ENCODE measurements at regions not wholly inside any gene's neighbourhood (a gene's known extent, or its start where the extent isn't known, plus 50 kb on each side); places are given as distances from the start of the nearest gene placed in this dataset.

DNA sequence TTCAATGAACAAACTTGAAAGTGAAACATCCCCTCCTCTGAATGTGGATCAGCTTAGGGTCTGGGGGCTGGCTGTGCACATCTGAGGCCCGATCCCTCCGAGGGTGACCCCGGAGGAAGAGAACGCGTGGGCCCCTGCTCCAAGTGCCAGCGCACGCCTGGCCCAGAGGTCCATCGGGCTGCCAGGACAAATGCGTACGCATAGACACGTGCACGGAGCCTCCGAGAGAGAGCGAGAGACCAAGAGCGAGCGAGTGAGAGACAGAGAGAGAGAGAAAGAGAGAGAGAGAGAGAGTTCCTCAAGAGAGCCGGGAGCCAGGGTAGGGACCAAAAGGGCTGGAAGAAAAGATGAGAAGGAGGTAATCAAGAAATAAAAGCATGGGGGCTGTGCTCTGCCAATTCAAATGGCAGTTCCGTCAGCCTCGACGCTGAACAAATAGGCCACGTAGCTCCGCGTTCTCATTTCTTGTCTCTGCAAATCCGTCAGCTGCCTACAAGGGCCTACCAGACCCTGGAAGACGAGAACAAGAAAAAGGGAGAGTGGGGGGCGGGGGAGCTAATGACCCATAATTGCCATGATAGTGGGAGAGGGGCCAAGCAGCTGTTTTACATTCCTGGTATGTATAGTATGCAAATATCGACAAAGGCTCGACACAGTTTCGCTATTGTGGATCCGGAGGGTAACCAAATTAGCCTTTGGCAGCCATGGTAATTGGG is 435.3 kb upstream of the ZFHX3 start:
- H3K9ac ChIP-seq (ENCODE audit: low read length) = no peak overlapping the region
- H3K36me3 ChIP-seq (ENCODE audit: insufficient read depth, low read length) = no peaks in the 10 kb centered on the region
- H3K79me2 ChIP-seq (ENCODE audit: insufficient read depth, low read length) = no peaks in the 10 kb centered on the region
- no peak overlapping the region for H3K4me3 ChIP-seq (ENCODE audit: low read depth, low read length, poor library complexity, severe bottlenecking)
- H3F3A ChIP-seq (ENCODE audit: insufficient read depth, low read length) = no peaks in the 10 kb centered on the region
- H3K4me2 ChIP-seq (ENCODE audit: low read length) = no peak overlapping the region
- no peak for TF ChIP-seq EZH2 (IDR thresholded peaks at IDR 0.05; ENCODE audit: borderline replicate concordance, low read length)
- TF ChIP-seq, protein P1, sequence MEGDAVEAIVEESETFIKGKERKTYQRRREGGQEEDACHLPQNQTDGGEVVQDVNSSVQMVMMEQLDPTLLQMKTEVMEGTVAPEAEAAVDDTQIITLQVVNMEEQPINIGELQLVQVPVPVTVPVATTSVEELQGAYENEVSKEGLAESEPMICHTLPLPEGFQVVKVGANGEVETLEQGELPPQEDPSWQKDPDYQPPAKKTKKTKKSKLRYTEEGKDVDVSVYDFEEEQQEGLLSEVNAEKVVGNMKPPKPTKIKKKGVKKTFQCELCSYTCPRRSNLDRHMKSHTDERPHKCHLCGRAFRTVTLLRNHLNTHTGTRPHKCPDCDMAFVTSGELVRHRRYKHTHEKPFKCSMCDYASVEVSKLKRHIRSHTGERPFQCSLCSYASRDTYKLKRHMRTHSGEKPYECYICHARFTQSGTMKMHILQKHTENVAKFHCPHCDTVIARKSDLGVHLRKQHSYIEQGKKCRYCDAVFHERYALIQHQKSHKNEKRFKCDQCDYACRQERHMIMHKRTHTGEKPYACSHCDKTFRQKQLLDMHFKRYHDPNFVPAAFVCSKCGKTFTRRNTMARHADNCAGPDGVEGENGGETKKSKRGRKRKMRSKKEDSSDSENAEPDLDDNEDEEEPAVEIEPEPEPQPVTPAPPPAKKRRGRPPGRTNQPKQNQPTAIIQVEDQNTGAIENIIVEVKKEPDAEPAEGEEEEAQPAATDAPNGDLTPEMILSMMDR (IDR thresholded peaks at IDR 0.05; ENCODE audit: low read length) = no peak
- H3K27ac ChIP-seq (ENCODE audit: low read depth, low read length, poor library complexity, severe bottlenecking) = no peak overlapping the region
- no peaks in the 10 kb centered on the region for H3K9me2 ChIP-seq (ENCODE audit: low read depth, low read length)
- no peaks in the 10 kb centered on the region for H3K27me3 ChIP-seq (ENCODE audit: insufficient read depth, low read length)
- H2AFZ ChIP-seq (ENCODE audit: low read length) = no peak overlapping the region
- H3K4me1 ChIP-seq (ENCODE audit: insufficient read depth, low read length, severe bottlenecking) = no peaks in the 10 kb centered on the region
- H3K9me3 ChIP-seq (ENCODE audit: low read length) = no peaks in the 10 kb centered on the region
- H4K20me1 ChIP-seq (ENCODE audit: insufficient read depth, low read length) = no peaks in the 10 kb centered on the region

GRCh38 chr16:73482310-73482709 is 434.4 kb upstream of the ZFHX3 start:
- Histone ChIP-seq H3K4me1 (ENCODE audit: insufficient read depth, low read length, severe bottlenecking) (no peaks in the 10 kb centered on the region), H3K4me2 (ENCODE audit: low read length) (no peak overlapping the region), H3K9me3 (ENCODE audit: low read length) (no peaks in the 10 kb centered on the region), H2AFZ (ENCODE audit: low read length) (no peak overlapping the region), H3K9me2 (ENCODE audit: low read depth, low read length) (no peaks in the 10 kb centered on the region), H3K4me3 (ENCODE audit: low read depth, low read length, poor library complexity, severe bottlenecking) (no peak overlapping the region), H3K36me3 (ENCODE audit: insufficient read depth, low read length) (no peaks in the 10 kb centered on the region), H3K27me3 (ENCODE audit: insufficient read depth, low read length) (no peaks in the 10 kb centered on the region), H3K79me2 (ENCODE audit: insufficient read depth, low read length) (no peaks in the 10 kb centered on the region), H3F3A (ENCODE audit: insufficient read depth, low read length) (no peaks in the 10 kb centered on the region), H4K20me1 (ENCODE audit: insufficient read depth, low read length) (no peaks in the 10 kb centered on the region), H3K27ac (ENCODE audit: low read depth, low read length, poor library complexity, severe bottlenecking) (no peak overlapping the region), H3K9ac (ENCODE audit: low read length) (no peak overlapping the region)
- no peak for TF ChIP-seq EZH2 (IDR thresholded peaks at IDR 0.05; ENCODE audit: borderline replicate concordance, low read length)
- TF ChIP-seq, protein P1 (IDR thresholded peaks at IDR 0.05; ENCODE audit: low read length) = no peak

DNA sequence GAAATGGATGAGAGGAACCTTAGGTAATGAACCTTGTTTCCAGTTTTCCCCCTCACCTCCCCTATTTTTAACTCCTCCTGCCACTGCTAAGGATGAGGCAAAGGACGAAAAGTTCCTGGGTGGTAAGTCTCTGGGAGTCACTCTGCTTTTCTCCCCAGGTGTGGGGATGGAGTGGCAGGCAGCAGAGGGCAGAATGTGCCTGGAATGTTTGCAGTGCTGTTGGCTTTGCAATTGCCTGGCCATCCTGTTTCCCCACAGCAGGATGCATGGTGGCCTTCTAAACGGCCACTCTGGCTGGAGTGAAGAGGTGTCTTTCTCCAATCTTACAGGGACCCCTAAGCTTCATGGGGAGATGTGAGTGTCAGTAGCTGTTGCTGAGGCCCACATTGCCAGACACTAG is 432.5 kb upstream of the ZFHX3 start:
- H3K4me3 ChIP-seq (ENCODE audit: low read depth, low read length, poor library complexity, severe bottlenecking) = no peak overlapping the region
- no peaks in the 10 kb centered on the region for H3K9me2 ChIP-seq (ENCODE audit: low read depth, low read length)
- H3K79me2 ChIP-seq (ENCODE audit: insufficient read depth, low read length) = no peaks in the 10 kb centered on the region
- TF ChIP-seq, protein P1 (IDR thresholded peaks at IDR 0.05; ENCODE audit: low read length) = no peak
- TF ChIP-seq EZH2 (IDR thresholded peaks at IDR 0.05; ENCODE audit: borderline replicate concordance, low read length) = no peak
- H3F3A ChIP-seq (ENCODE audit: insufficient read depth, low read length) = no peaks in the 10 kb centered on the region
- H3K4me2 ChIP-seq (ENCODE audit: low read length) = no peak overlapping the region
- no peaks in the 10 kb centered on the region for H4K20me1 ChIP-seq (ENCODE audit: insufficient read depth, low read length)
- no peak overlapping the region for H3K9ac ChIP-seq (ENCODE audit: low read length)
- H3K4me1 ChIP-seq (ENCODE audit: insufficient read depth, low read length, severe bottlenecking) = no peaks in the 10 kb centered on the region
- no peak overlapping the region for H2AFZ ChIP-seq (ENCODE audit: low read length)
- no peak overlapping the region for H3K27ac ChIP-seq (ENCODE audit: low read depth, low read length, poor library complexity, severe bottlenecking)
- H3K27me3 ChIP-seq (ENCODE audit: insufficient read depth, low read length) = no peaks in the 10 kb centered on the region
- no peaks in the 10 kb centered on the region for H3K9me3 ChIP-seq (ENCODE audit: low read length)
- no peaks in the 10 kb centered on the region for H3K36me3 ChIP-seq (ENCODE audit: insufficient read depth, low read length)
